Body of pancreas (tissue), 4 donors: ENCODE measurements at regions not wholly inside any gene's neighbourhood (a gene's known extent, or its start where the extent isn't known, plus 50 kb on each side); places are given as distances from the start of the nearest gene placed in this dataset.

Source experiments
- POLR2A ChIP-seq, 3 donors: fragments of 450-650 bp; IDR thresholded peaks; one replicate each; pipeline ENCODE4 v1.6.1; 2016; ENCODE audit warnings: antibody characterized with exemption in 3 of 3, mild to moderate bottlenecking in 2 of 3
- TF ChIP-seq, protein P1 (sequence below), 7 experiments: fragments of 450-650 bp in 4 of 7; fragments of 200-600 bp in 3 of 7; sonication (generic) in 3 of 7; IDR thresholded peaks; one replicate each; pipeline ENCODE4 v1.5.1; 2016 to 2019; ENCODE audit warnings: antibody characterized with exemption in 7 of 7

DNA sequence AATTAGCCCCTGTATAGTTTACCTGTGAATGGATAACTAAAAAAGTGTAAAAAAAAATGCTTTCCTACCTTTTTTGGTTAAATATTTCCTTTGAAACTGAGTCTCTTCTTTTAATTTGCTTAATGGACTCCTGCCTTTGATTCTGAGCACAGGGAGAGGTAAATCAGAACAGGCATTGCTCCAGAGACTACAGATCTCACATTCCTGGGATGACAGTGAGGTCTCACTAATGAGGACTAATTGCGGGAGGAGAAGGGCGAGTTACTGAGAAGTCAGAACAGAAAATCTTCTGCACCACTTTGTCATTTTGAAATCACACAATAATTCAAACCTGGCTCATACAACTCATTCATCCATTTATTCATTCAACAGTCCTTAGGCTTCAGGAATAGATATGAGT, 437.0 kb upstream of the ASIC2 start:
- TF ChIP-seq POLR2A (IDR thresholded peaks at IDR 0.05) = no peak
- TF ChIP-seq, protein P1, sequence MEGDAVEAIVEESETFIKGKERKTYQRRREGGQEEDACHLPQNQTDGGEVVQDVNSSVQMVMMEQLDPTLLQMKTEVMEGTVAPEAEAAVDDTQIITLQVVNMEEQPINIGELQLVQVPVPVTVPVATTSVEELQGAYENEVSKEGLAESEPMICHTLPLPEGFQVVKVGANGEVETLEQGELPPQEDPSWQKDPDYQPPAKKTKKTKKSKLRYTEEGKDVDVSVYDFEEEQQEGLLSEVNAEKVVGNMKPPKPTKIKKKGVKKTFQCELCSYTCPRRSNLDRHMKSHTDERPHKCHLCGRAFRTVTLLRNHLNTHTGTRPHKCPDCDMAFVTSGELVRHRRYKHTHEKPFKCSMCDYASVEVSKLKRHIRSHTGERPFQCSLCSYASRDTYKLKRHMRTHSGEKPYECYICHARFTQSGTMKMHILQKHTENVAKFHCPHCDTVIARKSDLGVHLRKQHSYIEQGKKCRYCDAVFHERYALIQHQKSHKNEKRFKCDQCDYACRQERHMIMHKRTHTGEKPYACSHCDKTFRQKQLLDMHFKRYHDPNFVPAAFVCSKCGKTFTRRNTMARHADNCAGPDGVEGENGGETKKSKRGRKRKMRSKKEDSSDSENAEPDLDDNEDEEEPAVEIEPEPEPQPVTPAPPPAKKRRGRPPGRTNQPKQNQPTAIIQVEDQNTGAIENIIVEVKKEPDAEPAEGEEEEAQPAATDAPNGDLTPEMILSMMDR (IDR thresholded peaks at IDR 0.05) = no peak
